ENCODE measurements at regions not wholly inside any gene's neighbourhood (a gene's known extent, or its start where the extent isn't known, plus 50 kb on each side); places are given as distances from the start of the nearest gene placed in this dataset.

- Mint-ChIP-seq H3K4me3 (ENCODE audit: unreplicated experiment) (no peak overlapping the region), H3K36me3 (ENCODE audit: unreplicated experiment) (no peaks in the 10 kb centered on the region), H3K9me3 (ENCODE audit: unreplicated experiment) (no peaks in the 10 kb centered on the region), H3K27me3 (ENCODE audit: unreplicated experiment) (no peaks in the 10 kb centered on the region), H3K4me1 (ENCODE audit: unreplicated experiment) (peaks cover 26% of the 10 kb centered on the region), H3K27ac (ENCODE audit: unreplicated experiment) (no peak overlapping the region)
- TF ChIP-seq, protein P1, sequence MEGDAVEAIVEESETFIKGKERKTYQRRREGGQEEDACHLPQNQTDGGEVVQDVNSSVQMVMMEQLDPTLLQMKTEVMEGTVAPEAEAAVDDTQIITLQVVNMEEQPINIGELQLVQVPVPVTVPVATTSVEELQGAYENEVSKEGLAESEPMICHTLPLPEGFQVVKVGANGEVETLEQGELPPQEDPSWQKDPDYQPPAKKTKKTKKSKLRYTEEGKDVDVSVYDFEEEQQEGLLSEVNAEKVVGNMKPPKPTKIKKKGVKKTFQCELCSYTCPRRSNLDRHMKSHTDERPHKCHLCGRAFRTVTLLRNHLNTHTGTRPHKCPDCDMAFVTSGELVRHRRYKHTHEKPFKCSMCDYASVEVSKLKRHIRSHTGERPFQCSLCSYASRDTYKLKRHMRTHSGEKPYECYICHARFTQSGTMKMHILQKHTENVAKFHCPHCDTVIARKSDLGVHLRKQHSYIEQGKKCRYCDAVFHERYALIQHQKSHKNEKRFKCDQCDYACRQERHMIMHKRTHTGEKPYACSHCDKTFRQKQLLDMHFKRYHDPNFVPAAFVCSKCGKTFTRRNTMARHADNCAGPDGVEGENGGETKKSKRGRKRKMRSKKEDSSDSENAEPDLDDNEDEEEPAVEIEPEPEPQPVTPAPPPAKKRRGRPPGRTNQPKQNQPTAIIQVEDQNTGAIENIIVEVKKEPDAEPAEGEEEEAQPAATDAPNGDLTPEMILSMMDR (IDR thresholded peaks at IDR 0.05), result no peak
- no peak for DNase-seq (ENCODE audit: extremely low spot score, unreplicated experiment)
Measured at GRCh38 chr4:181822005-181822375, 421.2 kb upstream of the TENM3 start.

DNA sequence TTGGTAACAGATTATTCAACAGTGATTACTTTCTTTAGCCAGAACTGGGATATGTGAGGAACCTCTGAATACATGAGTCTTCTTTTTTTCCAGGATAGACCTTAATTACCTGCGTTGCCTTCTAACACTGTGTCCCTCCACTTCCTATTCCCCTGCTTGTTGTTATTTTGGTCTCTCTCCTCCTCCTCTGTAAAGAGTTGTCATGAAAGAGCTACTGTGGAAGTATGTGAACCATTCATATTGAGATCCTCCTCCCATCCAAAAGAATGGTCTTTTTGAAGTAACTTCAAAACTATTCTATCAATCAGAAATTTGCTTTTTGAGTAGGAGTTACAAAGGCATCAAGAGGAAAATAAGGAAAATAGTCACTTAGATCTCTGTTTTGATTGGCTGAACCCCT is 420.0 kb upstream of the TENM3 start:
- Mint-ChIP-seq H3K36me3 (ENCODE audit: unreplicated experiment) (no peaks in the 10 kb centered on the region), H3K27ac (ENCODE audit: unreplicated experiment) (no peak overlapping the region), H3K9me3 (ENCODE audit: unreplicated experiment) (no peaks in the 10 kb centered on the region), H3K27me3 (ENCODE audit: unreplicated experiment) (no peaks in the 10 kb centered on the region), H3K4me1 (ENCODE audit: unreplicated experiment) (peaks cover 26% of the 10 kb centered on the region), H3K4me3 (ENCODE audit: unreplicated experiment) (no peak overlapping the region)
- DNase-seq (ENCODE audit: extremely low spot score, unreplicated experiment), result no peak
- TF ChIP-seq, protein P1 (IDR thresholded peaks at IDR 0.05), result no peak

GRCh38 chr4:181823645-181824044 is 419.6 kb upstream of the TENM3 start:
- Mint-ChIP-seq H3K9me3 (ENCODE audit: unreplicated experiment) (no peaks in the 10 kb centered on the region), H3K36me3 (ENCODE audit: unreplicated experiment) (no peaks in the 10 kb centered on the region), H3K4me1 (ENCODE audit: unreplicated experiment) (peaks cover 26% of the 10 kb centered on the region), H3K4me3 (ENCODE audit: unreplicated experiment) (no peak overlapping the region), H3K27me3 (ENCODE audit: unreplicated experiment) (no peaks in the 10 kb centered on the region), H3K27ac (ENCODE audit: unreplicated experiment) (no peak overlapping the region)
- TF ChIP-seq, protein P1 (IDR thresholded peaks at IDR 0.05), result no peak
- DNase-seq (ENCODE audit: extremely low spot score, unreplicated experiment), result no peak

GRCh38 chr4:181825564-181825963 is 417.6 kb upstream of the TENM3 start:
- H3K27ac Mint-ChIP-seq (ENCODE audit: unreplicated experiment), result no peak overlapping the region
- no peaks in the 10 kb centered on the region for H3K9me3 Mint-ChIP-seq (ENCODE audit: unreplicated experiment)
- no peaks in the 10 kb centered on the region for H3K27me3 Mint-ChIP-seq (ENCODE audit: unreplicated experiment)
- H3K4me3 Mint-ChIP-seq (ENCODE audit: unreplicated experiment), result no peak overlapping the region
- no peaks in the 10 kb centered on the region for H3K36me3 Mint-ChIP-seq (ENCODE audit: unreplicated experiment)
- no peak for DNase-seq (ENCODE audit: extremely low spot score, unreplicated experiment)
- TF ChIP-seq, protein P1 (IDR thresholded peaks at IDR 0.05), result no peak
- peaks cover 17% of the 10 kb centered on the region for H3K4me1 Mint-ChIP-seq (ENCODE audit: unreplicated experiment)

GRCh38 chr4:181827246-181827645 is 416.0 kb upstream of the TENM3 start:
- Mint-ChIP-seq H3K4me1 (ENCODE audit: unreplicated experiment) (peaks cover under 1% of the 10 kb centered on the region), H3K9me3 (ENCODE audit: unreplicated experiment) (no peaks in the 10 kb centered on the region), H3K36me3 (ENCODE audit: unreplicated experiment) (no peaks in the 10 kb centered on the region), H3K27ac (ENCODE audit: unreplicated experiment) (no peak overlapping the region), H3K4me3 (ENCODE audit: unreplicated experiment) (no peak overlapping the region), H3K27me3 (ENCODE audit: unreplicated experiment) (no peaks in the 10 kb centered on the region)
- no peak for DNase-seq (ENCODE audit: extremely low spot score, unreplicated experiment)
- TF ChIP-seq, protein P1 (IDR thresholded peaks at IDR 0.05), result no peak

Data from osteocyte (in vitro differentiated cells).